Left ventricle myocardium inferior (tissue), 1 donor: ENCODE measurements at regions not wholly inside any gene's neighbourhood (a gene's known extent, or its start where the extent isn't known, plus 50 kb on each side); places are given as distances from the start of the nearest gene placed in this dataset.
A peak's percentile ranks its signal among the peaks of the same experiment; 100 is the strongest.

Experiments used
- DNase-seq: peaks from one replicate; pipeline ENCODE4 v3.0.0-alpha.2; 2020
- H3K27ac ChIP-seq: fragments of 200-600 bp; replicated peaks from 2 replicates; pipeline ENCODE4 v1.8.0; 2021
- H3K27me3 ChIP-seq: fragments of 200-600 bp; 2 replicates; pipeline ENCODE4 v1.8.0; 2021; ENCODE audit warnings: low read depth
- H3K36me3 ChIP-seq: fragments of 200-600 bp; 2 replicates; pipeline ENCODE4 v1.8.0; 2021
- H3K4me1 ChIP-seq: fragments of 200-600 bp; 2 replicates; pipeline ENCODE4 v1.8.0; 2021
- H3K4me3 ChIP-seq: fragments of 200-600 bp; 2 replicates; pipeline ENCODE4 v1.8.0; 2021; ENCODE audit warnings: mild to moderate bottlenecking, moderate library complexity
- H3K9me3 ChIP-seq: fragments of 200-600 bp; replicated peaks from 2 replicates; pipeline ENCODE4 v1.8.0; 2021
- CTCF ChIP-seq: fragments of 200-600 bp; IDR thresholded peaks from 2 replicates; pipeline ENCODE4 v1.8.0; 2021; ENCODE audit warnings: antibody characterized with exemption, mild to moderate bottlenecking, borderline replicate concordance
- intact Hi-C: fragments of 100-400 bp; cut with micrococcal nuclease; formaldehyde crosslinking; loops from one replicate; pipeline ENCODE4 v1.11.0; 2022
- donor health status: DM: no; HTN: yes; CAD: no; lungs with severe emphysema.

- Histone ChIP-seq H3K36me3 (no peaks in the 10 kb centered on the region), H3K27me3 (peaks cover 40% of the 10 kb centered on the region), H3K4me3 (no peak overlapping the region), H3K9me3 (no peaks in the 10 kb centered on the region), H3K27ac (no peak overlapping the region), H3K4me1 (peaks cover 3% of the 10 kb centered on the region)
- no peak for DNase-seq
- no peak for TF ChIP-seq CTCF
- intact Hi-C loops = no loop called here
Measured at GRCh38 chr18:76569644-76570419, 74.8 kb upstream of the ZNF516 start.

GRCh38 chr18:76568731-76569130 lies 73.7 kb upstream of the ZNF516 start:
- H3K4me1 ChIP-seq = peaks cover 3% of the 10 kb centered on the region
- intact Hi-C loops = no loop called here
- no peak overlapping the region for H3K27ac ChIP-seq

GRCh38 chr18:76567835-76568445 lies 72.9 kb upstream of the ZNF516 start:
- no peak for DNase-seq
- peaks cover 40% of the 10 kb centered on the region for H3K27me3 ChIP-seq
- H3K36me3 ChIP-seq = no peaks in the 10 kb centered on the region
- no peak overlapping the region for H3K4me3 ChIP-seq
- TF ChIP-seq CTCF = no peak
- no peaks in the 10 kb centered on the region for H3K9me3 ChIP-seq
- peaks cover 3% of the 10 kb centered on the region for H3K4me1 ChIP-seq
- no peak overlapping the region for H3K27ac ChIP-seq
- intact Hi-C loops = no loop called here

More at GRCh38 chr18:76568731-76569130, 73.7 kb upstream of the ZNF516 start:
- Histone ChIP-seq H3K4me3 (no peak overlapping the region), H3K36me3 (no peaks in the 10 kb centered on the region), H3K9me3 (no peaks in the 10 kb centered on the region), H3K27me3 (peaks cover 40% of the 10 kb centered on the region)
- TF ChIP-seq CTCF = no peak
- no peak for DNase-seq

- no peak for TF ChIP-seq CTCF
- Histone ChIP-seq H3K27ac (no peak overlapping the region), H3K4me1 (peaks cover 3% of the 10 kb centered on the region), H3K4me3 (no peak overlapping the region), H3K27me3 (peaks cover 37% of the 10 kb centered on the region), H3K36me3 (no peaks in the 10 kb centered on the region), H3K9me3 (no peaks in the 10 kb centered on the region)
- intact Hi-C loops = no loop called here
- no peak for DNase-seq
Measured at GRCh38 chr18:76566987-76567386, 71.9 kb upstream of the ZNF516 start.

GRCh38 chr18:76565238-76566173 lies 70.5 kb upstream of the ZNF516 start:
- DNase-seq = peak; percentile 67
- Histone ChIP-seq H3K9me3 (no peaks in the 10 kb centered on the region), H3K4me1 (peaks cover 3% of the 10 kb centered on the region), H3K27me3 (peaks cover 26% of the 10 kb centered on the region), H3K27ac (peak overlapping the region; percentile 81), H3K36me3 (no peaks in the 10 kb centered on the region), H3K4me3 (peak overlapping the region; percentile 52)
- intact Hi-C loops = no loop called here
- no peak for TF ChIP-seq CTCF
